Endothelial cell (in vitro differentiated cells): ENCODE measurements at regions not wholly inside any gene's neighbourhood (a gene's known extent, or its start where the extent isn't known, plus 50 kb on each side); places are given as distances from the start of the nearest gene placed in this dataset.

Experiments
- DNase-seq: peaks from one replicate; pipeline ENCODE4 v3.0.0; 2021; ENCODE audit warnings: low spot score
- H3K27ac Mint-ChIP-seq: one replicate; pipeline ENCODE4 v1.8.0; 2021; ENCODE audit warnings: mixed read lengths, inconsistent platforms; ENCODE audit not compliant: unreplicated experiment
- H3K27me3 Mint-ChIP-seq: one replicate; pipeline ENCODE4 v1.8.0; 2021; ENCODE audit warnings: mild to moderate bottlenecking, moderate library complexity, mixed read lengths, inconsistent platforms; ENCODE audit not compliant: unreplicated experiment
- H3K36me3 Mint-ChIP-seq: one replicate; pipeline ENCODE4 v1.8.0; 2021; ENCODE audit warnings: mild to moderate bottlenecking, low read depth, mixed read lengths, inconsistent platforms; ENCODE audit not compliant: unreplicated experiment
- H3K4me1 Mint-ChIP-seq: one replicate; pipeline ENCODE4 v1.8.0; 2021; ENCODE audit warnings: mild to moderate bottlenecking, mixed read lengths, inconsistent platforms; ENCODE audit not compliant: unreplicated experiment
- H3K4me3 Mint-ChIP-seq: one replicate; pipeline ENCODE4 v1.8.0; 2021; ENCODE audit warnings: mild to moderate bottlenecking, mixed read lengths, inconsistent platforms; ENCODE audit not compliant: unreplicated experiment
- H3K9me3 Mint-ChIP-seq: one replicate; pipeline ENCODE4 v1.8.0; 2021; ENCODE audit warnings: mixed read lengths, inconsistent platforms; ENCODE audit not compliant: unreplicated experiment
- CTCF ChIP-seq: fragments of 200-600 bp; sonication (generic); IDR thresholded peaks from one replicate; pipeline ENCODE4 v1.5.0; 2021; ENCODE audit warnings: antibody characterized with exemption; ENCODE audit not compliant: unreplicated experiment

GRCh38 chr3:35544976-35545375 lies 94.3 kb upstream of the ARPP21 start:
- Mint-ChIP-seq H3K36me3 (no peaks in the 10 kb centered on the region), H3K4me1 (no peaks in the 10 kb centered on the region), H3K4me3 (no peak overlapping the region), H3K27me3 (no peaks in the 10 kb centered on the region), H3K27ac (no peak overlapping the region), H3K9me3 (no peaks in the 10 kb centered on the region)
- no peak for TF ChIP-seq CTCF
- DNase-seq, result no peak

- TF ChIP-seq CTCF, result no peak
- H3K27me3 Mint-ChIP-seq, result no peaks in the 10 kb centered on the region
- no peak overlapping the region for H3K4me3 Mint-ChIP-seq
- DNase-seq, result no peak
- H3K27ac Mint-ChIP-seq, result no peak overlapping the region
- H3K36me3 Mint-ChIP-seq, result no peaks in the 10 kb centered on the region
- H3K9me3 Mint-ChIP-seq, result no peaks in the 10 kb centered on the region
- H3K4me1 Mint-ChIP-seq, result no peaks in the 10 kb centered on the region
These were observed 89.6 kb upstream of the ARPP21 start for GRCh38 chr3:35549690-35550089.

GRCh38 chr3:35562141-35562540 lies 77.2 kb upstream of the ARPP21 start:
- no peak for DNase-seq
- H3K27me3 Mint-ChIP-seq, result no peaks in the 10 kb centered on the region

GRCh38 chr3:35565048-35565447 lies 74.3 kb upstream of the ARPP21 start:
- no peaks in the 10 kb centered on the region for H3K4me1 Mint-ChIP-seq
- no peak overlapping the region for H3K27ac Mint-ChIP-seq
- no peak for TF ChIP-seq CTCF
- no peak for DNase-seq
- H3K27me3 Mint-ChIP-seq, result no peaks in the 10 kb centered on the region
- H3K4me3 Mint-ChIP-seq, result no peak overlapping the region
- H3K9me3 Mint-ChIP-seq, result no peaks in the 10 kb centered on the region
- H3K36me3 Mint-ChIP-seq, result no peaks in the 10 kb centered on the region

More at GRCh38 chr3:35562141-35562540, 77.2 kb upstream of the ARPP21 start:
- H3K4me1 Mint-ChIP-seq, result no peaks in the 10 kb centered on the region
- H3K9me3 Mint-ChIP-seq, result no peaks in the 10 kb centered on the region
- no peak overlapping the region for H3K27ac Mint-ChIP-seq
- TF ChIP-seq CTCF, result no peak
- H3K4me3 Mint-ChIP-seq, result no peak overlapping the region
- no peaks in the 10 kb centered on the region for H3K36me3 Mint-ChIP-seq
